Activated naive CD8-positive, alpha-beta T cell treated with anti-CD3 and anti-CD28 coated beads for 36 hours (primary cell): ENCODE measurements at regions not wholly inside any gene's neighbourhood (a gene's known extent, or its start where the extent isn't known, plus 50 kb on each side); places are given as distances from the start of the nearest gene placed in this dataset.

Experiments
- DNase-seq: peaks from one replicate; pipeline ENCODE4 v3.0.0; 2021
- H3K27ac Mint-ChIP-seq: one replicate; pipeline ENCODE4 v1.8.0; 2022; ENCODE audit warnings: mild to moderate bottlenecking, moderate library complexity, mixed read lengths
- H3K27me3 Mint-ChIP-seq: one replicate; pipeline ENCODE4 v1.8.0; 2022; ENCODE audit warnings: mild to moderate bottlenecking, mixed read lengths
- H3K36me3 Mint-ChIP-seq: one replicate; pipeline ENCODE4 v1.8.0; 2021; ENCODE audit warnings: mild to moderate bottlenecking, mixed read lengths
- H3K4me1 Mint-ChIP-seq: one replicate; pipeline ENCODE4 v1.8.0; 2021; ENCODE audit warnings: mixed read lengths
- H3K4me3 Mint-ChIP-seq: one replicate; pipeline ENCODE4 v1.8.0; 2022; ENCODE audit warnings: mild to moderate bottlenecking, moderate library complexity, mixed read lengths
- H3K9me3 Mint-ChIP-seq: one replicate; pipeline ENCODE4 v1.8.0; 2022; ENCODE audit warnings: mixed read lengths

DNA sequence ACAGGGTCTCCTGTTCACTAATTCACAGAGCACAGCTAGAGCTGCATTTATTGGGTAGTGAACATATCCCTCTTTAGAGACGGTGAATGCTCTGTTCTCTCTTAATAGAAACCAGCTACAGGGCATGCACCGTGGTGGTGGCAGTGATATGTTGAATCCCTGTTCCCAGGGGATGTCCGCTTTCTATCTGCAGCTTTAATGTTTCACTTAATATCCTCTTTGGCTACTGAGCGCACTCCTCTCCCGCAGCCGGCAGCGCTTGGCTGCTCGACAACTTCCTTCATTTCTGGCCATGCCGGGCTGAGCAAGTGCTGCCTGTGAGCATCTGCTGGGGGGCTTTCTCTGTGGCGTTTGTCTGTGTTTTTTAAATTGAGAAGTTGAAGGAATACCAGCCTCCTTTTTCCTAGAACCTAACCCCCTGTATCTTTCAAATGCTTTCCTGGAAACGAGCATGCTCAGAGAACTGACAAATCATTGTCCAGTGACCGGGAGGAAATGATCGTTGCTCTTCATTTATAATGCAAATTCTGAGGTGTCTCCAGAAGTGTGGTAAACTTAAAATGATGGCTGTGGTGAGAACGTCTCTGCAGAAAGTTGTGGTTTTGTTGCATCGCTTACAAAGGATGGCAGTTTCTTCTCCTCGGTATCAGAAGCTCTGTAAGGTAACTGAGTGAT lies 297.9 kb downstream of the UTRN start:
- Mint-ChIP-seq H3K4me3 (peak overlapping the region; percentile 83), H3K4me1 (peaks cover 34% of the 10 kb centered on the region), H3K27ac (peak overlapping the region; percentile 94), H3K9me3 (no peaks in the 10 kb centered on the region), H3K36me3 (peaks cover 11% of the 10 kb centered on the region), H3K27me3 (no peaks in the 10 kb centered on the region)
- peak; percentile 52 for DNase-seq

- peaks cover 38% of the 10 kb centered on the region for H3K4me1 Mint-ChIP-seq
- no peak for DNase-seq
- H3K27ac Mint-ChIP-seq: peak overlapping the region; percentile 94
- peak overlapping the region; percentile 83 for H3K4me3 Mint-ChIP-seq
- H3K27me3 Mint-ChIP-seq: no peaks in the 10 kb centered on the region
- peaks cover 12% of the 10 kb centered on the region for H3K36me3 Mint-ChIP-seq
- H3K9me3 Mint-ChIP-seq: no peaks in the 10 kb centered on the region
These were observed 298.4 kb downstream of the UTRN start for GRCh38 chr6:144583614-144583954.

- no peak for DNase-seq
- peaks cover 10% of the 10 kb centered on the region for H3K36me3 Mint-ChIP-seq
- H3K27ac Mint-ChIP-seq: no peak overlapping the region
- H3K4me1 Mint-ChIP-seq: peaks cover 38% of the 10 kb centered on the region
- H3K9me3 Mint-ChIP-seq: no peaks in the 10 kb centered on the region
- H3K4me3 Mint-ChIP-seq: no peak overlapping the region
- H3K27me3 Mint-ChIP-seq: no peaks in the 10 kb centered on the region
These were observed 300.2 kb downstream of the UTRN start for GRCh38 chr6:144585217-144585814.

GRCh38 chr6:144586986-144587385 lies 301.9 kb downstream of the UTRN start:
- no peaks in the 10 kb centered on the region for H3K9me3 Mint-ChIP-seq
- no peak overlapping the region for H3K27ac Mint-ChIP-seq
- no peaks in the 10 kb centered on the region for H3K27me3 Mint-ChIP-seq
- DNase-seq: no peak
- H3K4me3 Mint-ChIP-seq: no peak overlapping the region
- H3K4me1 Mint-ChIP-seq: peaks cover 36% of the 10 kb centered on the region
- H3K36me3 Mint-ChIP-seq: peaks cover 12% of the 10 kb centered on the region

GRCh38 chr6:144588697-144589325 lies 303.7 kb downstream of the UTRN start:
- Mint-ChIP-seq H3K27ac (no peak overlapping the region), H3K9me3 (no peaks in the 10 kb centered on the region), H3K27me3 (no peaks in the 10 kb centered on the region), H3K36me3 (peaks cover 16% of the 10 kb centered on the region), H3K4me1 (peaks cover 22% of the 10 kb centered on the region), H3K4me3 (no peak overlapping the region)
- no peak for DNase-seq

- no peak overlapping the region for H3K27ac Mint-ChIP-seq
- no peak overlapping the region for H3K4me3 Mint-ChIP-seq
- H3K4me1 Mint-ChIP-seq: peaks cover 25% of the 10 kb centered on the region
- H3K27me3 Mint-ChIP-seq: no peaks in the 10 kb centered on the region
- H3K9me3 Mint-ChIP-seq: no peaks in the 10 kb centered on the region
- peaks cover 16% of the 10 kb centered on the region for H3K36me3 Mint-ChIP-seq
- DNase-seq: no peak
These were observed 305.4 kb downstream of the UTRN start for GRCh38 chr6:144590532-144590931.

DNA sequence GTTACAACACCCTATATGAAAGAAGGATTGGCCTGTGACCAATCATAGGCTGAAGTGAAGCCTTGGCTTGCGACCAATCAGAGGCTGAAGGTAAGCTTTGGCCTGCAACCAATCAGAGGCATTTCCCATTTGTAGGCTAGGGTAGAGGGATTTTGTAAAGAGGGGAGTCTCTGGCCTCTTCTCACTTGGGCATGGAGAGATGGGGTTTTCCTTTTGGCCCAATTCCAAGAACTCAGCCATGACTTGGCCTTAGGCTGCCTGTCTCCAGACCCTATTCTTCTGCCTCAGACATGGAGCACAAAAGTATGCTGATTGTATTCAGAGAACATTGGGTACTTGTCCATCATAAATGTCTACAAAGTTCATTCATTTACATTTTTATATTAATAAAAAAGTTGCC lies 308.3 kb downstream of the UTRN start:
- Mint-ChIP-seq H3K9me3 (no peaks in the 10 kb centered on the region), H3K27ac (no peak overlapping the region), H3K4me3 (no peak overlapping the region), H3K4me1 (peaks cover 29% of the 10 kb centered on the region), H3K27me3 (no peaks in the 10 kb centered on the region), H3K36me3 (peaks cover 11% of the 10 kb centered on the region)
- DNase-seq: no peak

DNA sequence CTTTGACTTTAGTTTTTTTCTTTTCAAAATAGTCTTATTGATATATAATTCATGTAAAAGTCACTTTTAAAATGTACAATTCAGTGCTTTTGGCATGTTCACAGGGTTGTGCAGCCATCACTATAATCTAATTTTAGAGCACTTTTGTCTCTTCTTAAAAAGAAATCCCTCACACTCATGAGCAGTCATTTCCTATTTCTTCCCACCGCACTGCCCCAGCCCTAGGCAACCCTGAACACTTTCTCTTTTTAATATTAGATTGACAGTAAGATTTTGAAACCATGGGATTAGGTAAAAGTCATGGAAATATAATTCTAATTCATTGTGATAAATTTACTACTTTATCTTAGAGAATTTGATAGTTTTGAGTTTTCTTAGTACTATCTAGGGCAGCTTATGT lies 309.4 kb downstream of the UTRN start:
- H3K27me3 Mint-ChIP-seq: no peaks in the 10 kb centered on the region
- DNase-seq: no peak
- no peaks in the 10 kb centered on the region for H3K9me3 Mint-ChIP-seq
- no peak overlapping the region for H3K27ac Mint-ChIP-seq
- H3K36me3 Mint-ChIP-seq: peaks cover 14% of the 10 kb centered on the region
- H3K4me3 Mint-ChIP-seq: no peak overlapping the region
- peaks cover 28% of the 10 kb centered on the region for H3K4me1 Mint-ChIP-seq

- peaks cover 29% of the 10 kb centered on the region for H3K4me1 Mint-ChIP-seq
- DNase-seq: no peak
- peaks cover 17% of the 10 kb centered on the region for H3K36me3 Mint-ChIP-seq
- no peaks in the 10 kb centered on the region for H3K27me3 Mint-ChIP-seq
- H3K4me3 Mint-ChIP-seq: no peak overlapping the region
- no peaks in the 10 kb centered on the region for H3K9me3 Mint-ChIP-seq
- no peak overlapping the region for H3K27ac Mint-ChIP-seq
These were observed 310.1 kb downstream of the UTRN start for GRCh38 chr6:144595266-144595665.

DNA sequence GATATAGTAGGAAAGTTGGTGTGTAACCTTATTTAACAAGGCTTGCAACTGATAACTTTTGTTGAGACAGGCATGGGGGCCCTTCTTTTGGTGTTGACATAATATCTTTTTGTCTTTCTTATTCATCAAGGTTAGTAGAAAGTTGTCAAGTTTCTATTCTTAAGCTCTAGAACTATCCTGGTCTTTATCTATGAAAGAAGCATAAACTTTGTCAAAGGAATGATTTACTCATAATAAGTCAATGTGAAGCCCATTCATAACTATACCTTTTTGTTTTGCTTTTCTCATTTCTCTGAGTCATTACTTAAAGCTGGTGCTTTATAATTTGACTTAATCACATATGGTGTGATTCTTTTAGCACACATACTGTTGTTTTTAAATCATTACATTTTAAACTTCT lies 312.4 kb downstream of the UTRN start:
- peaks cover 6% of the 10 kb centered on the region for H3K9me3 Mint-ChIP-seq
- peaks cover 33% of the 10 kb centered on the region for H3K36me3 Mint-ChIP-seq
- H3K4me3 Mint-ChIP-seq: no peak overlapping the region
- DNase-seq: no peak
- H3K4me1 Mint-ChIP-seq: peaks cover 46% of the 10 kb centered on the region
- no peaks in the 10 kb centered on the region for H3K27me3 Mint-ChIP-seq
- H3K27ac Mint-ChIP-seq: no peak overlapping the region

DNA sequence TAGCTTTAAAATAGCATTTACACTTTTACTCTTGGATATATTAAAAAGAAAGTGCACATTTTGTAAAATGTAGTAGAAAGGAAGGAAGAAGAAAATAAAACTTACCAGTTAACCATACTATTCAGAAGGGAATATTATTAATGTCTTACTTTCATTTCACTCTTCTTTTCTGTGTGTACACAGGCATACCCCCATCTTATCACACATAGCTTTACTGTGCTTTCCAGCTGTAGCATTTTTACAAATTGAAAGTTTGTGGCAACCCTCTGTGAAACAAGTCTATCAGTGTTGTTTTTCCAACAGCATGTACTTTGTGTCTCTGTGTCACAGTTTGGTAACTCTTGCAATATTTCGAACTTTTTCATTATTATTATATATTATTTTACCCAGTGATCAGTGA lies 314.5 kb downstream of the UTRN start:
- no peak for DNase-seq
- Mint-ChIP-seq H3K27me3 (no peaks in the 10 kb centered on the region), H3K36me3 (peaks cover 31% of the 10 kb centered on the region), H3K4me1 (peaks cover 60% of the 10 kb centered on the region), H3K4me3 (no peak overlapping the region), H3K27ac (no peak overlapping the region), H3K9me3 (peaks cover 6% of the 10 kb centered on the region)

DNA sequence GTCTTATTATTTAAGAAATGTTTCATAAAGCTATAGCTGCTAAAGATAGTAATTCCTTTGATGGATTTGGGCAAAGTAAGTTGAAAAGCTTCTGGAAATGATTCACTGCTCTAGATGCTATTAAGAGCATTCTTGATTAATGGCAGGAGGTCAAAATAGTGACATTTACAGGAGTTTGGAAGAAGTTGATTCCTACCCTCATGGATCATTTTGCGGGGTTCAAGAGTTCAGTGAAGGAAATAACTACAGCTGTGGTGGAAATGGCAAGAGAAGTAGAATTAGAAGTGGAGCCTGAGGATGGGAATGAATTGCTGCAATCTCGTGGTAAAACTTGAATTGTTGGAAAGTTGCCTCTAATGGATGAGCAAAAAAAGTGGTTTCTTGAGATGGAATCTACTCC lies 316.1 kb downstream of the UTRN start:
- H3K4me1 Mint-ChIP-seq: peaks cover 54% of the 10 kb centered on the region
- H3K4me3 Mint-ChIP-seq: no peak overlapping the region
- H3K27ac Mint-ChIP-seq: no peak overlapping the region
- no peaks in the 10 kb centered on the region for H3K27me3 Mint-ChIP-seq
- peaks cover 33% of the 10 kb centered on the region for H3K36me3 Mint-ChIP-seq
- no peak for DNase-seq
- peaks cover 6% of the 10 kb centered on the region for H3K9me3 Mint-ChIP-seq

- Mint-ChIP-seq H3K27me3 (no peaks in the 10 kb centered on the region), H3K4me3 (no peak overlapping the region), H3K4me1 (peaks cover 49% of the 10 kb centered on the region), H3K9me3 (peaks cover 6% of the 10 kb centered on the region), H3K27ac (peak overlapping the region; percentile 27), H3K36me3 (peaks cover 34% of the 10 kb centered on the region)
- DNase-seq: peak; percentile 8
These were observed 317.5 kb downstream of the UTRN start for GRCh38 chr6:144602523-144603180.

DNA sequence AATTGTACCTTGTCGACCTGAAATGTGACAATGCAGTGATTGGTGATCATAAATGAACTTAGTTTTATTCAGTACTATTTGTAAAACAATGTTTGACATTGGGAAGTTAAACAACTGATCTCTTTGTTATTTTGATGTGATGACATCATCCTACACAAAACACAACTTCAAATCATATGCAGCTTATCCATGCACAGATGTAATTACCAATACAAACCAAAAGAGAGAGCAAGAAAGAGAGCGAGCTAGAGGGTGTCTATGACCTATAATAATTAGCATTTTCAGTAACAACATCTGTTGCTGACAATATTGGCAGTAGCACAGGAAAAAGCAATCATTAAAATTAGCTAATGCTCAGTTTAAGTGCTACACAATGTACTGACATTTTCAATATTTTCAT lies 320.9 kb downstream of the UTRN start:
- Mint-ChIP-seq H3K4me3 (no peak overlapping the region), H3K9me3 (peaks cover 10% of the 10 kb centered on the region), H3K36me3 (peaks cover 24% of the 10 kb centered on the region), H3K27ac (no peak overlapping the region), H3K27me3 (no peaks in the 10 kb centered on the region), H3K4me1 (peaks cover 46% of the 10 kb centered on the region)
- DNase-seq: no peak

- H3K27ac Mint-ChIP-seq: peak overlapping the region; percentile 11
- no peaks in the 10 kb centered on the region for H3K27me3 Mint-ChIP-seq
- H3K4me1 Mint-ChIP-seq: peaks cover 32% of the 10 kb centered on the region
- no peak overlapping the region for H3K4me3 Mint-ChIP-seq
- peaks cover 14% of the 10 kb centered on the region for H3K36me3 Mint-ChIP-seq
- no peak for DNase-seq
- peaks cover 4% of the 10 kb centered on the region for H3K9me3 Mint-ChIP-seq
These were observed 323.0 kb downstream of the UTRN start for GRCh38 chr6:144607998-144608735.
